Activated CD4-positive, CD25-positive, alpha-beta regulatory T cell treated with anti-CD3 and anti-CD28 coated beads, Interleukin-2, amount 50 U/mL, for 72 hours (primary cell): ENCODE measurements at regions not wholly inside any gene's neighbourhood (a gene's known extent, or its start where the extent isn't known, plus 50 kb on each side); places are given as distances from the start of the nearest gene placed in this dataset.
"Not testable (repeated sequence)": the region's sequence is repeated elsewhere in the genome, so short reads cannot be mapped to it uniquely, and the experiment has no call there.

Experiments used
- DNase-seq: peaks from one replicate; pipeline ENCODE4 v3.0.0; 2021

GRCh38 chr11:25327656-25328055, 830.8 kb downstream of the LUZP2 start:
- no peak for DNase-seq

DNA sequence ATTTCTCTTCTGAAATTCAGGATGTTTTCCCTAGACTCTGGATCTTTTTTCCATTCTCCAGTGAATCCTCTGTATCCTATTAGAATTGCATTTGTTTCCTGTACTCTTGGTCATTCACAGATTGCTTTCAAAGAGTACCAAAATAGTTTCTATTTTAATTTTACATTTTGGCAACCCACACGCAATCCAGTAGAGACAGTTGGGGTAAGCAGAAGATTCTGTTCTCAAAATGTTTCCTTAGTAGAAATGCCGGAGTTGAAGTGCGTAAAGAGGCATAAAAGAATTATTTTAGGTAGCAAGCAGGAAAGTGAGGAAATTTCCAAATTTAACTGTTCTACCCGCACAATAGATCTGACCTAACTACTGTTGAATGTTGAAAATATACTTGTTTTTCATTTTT, 842.4 kb downstream of the LUZP2 start:
- no peak for DNase-seq

- no peak for DNase-seq
Observed at GRCh38 chr11:25349537-25349936, 852.7 kb downstream of the LUZP2 start.

DNA sequence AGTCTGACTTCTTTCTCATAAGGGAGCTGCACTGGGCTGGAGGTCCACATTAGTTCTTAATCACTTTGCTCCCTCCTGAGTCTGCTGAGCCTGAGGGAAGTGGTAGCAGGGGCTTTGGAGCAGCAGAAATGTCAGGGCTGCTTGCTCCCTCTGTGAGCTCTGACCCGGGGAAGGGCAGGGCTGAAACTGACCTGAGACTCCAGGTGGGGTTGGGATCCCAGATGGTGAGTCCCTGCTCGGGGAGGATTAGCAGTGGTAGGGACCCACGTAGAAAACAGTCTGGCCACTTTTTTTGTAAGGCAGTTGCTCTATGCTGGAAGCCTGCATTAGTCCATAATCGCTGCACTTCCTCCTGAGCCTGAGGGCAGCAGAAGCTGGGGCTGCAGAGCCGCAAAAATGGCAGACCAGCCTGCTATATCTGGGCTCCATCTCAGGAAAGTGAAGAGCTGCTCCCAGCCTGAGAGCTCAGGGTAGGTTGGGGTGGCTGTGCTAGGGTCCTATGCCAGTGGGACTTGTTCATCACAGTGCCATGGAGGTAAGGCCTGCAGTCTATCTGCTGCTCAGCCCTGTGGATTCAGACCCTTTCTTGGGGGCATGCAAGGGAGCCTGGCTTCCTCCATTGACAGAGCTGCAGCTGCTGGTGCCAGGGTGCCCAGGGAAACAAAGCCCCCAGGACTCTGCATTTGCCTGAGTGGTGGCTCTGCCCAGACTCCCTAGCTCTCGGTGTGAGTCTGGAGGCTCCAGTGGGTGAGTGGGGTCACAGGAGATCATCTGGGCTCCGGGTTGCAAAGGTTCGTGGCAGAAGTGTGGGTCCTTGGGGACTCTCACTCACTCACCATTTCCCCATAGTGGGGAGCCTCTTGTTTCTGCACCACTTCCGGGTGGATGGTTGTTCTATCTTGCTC, 854.3 kb downstream of the LUZP2 start:
- no peak for DNase-seq

GRCh38 chr11:25357133-25357532, 860.3 kb downstream of the LUZP2 start:
- no peak for DNase-seq

DNA sequence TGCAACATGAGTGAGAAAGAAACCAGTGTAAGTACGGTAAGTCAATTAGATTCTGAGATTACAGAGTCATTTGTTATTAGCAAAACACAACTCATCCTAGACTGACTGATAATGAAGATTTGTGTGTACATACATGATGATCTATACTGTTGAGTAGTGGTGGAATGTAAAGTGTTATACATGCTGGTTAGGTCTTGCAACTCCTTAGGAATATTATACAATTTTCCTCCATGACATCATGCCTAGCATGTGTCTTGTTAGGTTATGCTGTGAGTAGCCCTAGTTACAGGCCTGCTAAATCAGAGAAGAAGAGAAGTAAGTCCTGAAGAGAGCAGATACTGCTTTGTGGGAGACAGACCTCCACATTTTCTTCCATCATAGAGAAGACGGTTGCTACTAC, 880.6 kb downstream of the LUZP2 start:
- no peak for DNase-seq

GRCh38 chr11:25396847-25397246, 900.0 kb downstream of the LUZP2 start:
- DNase-seq, result no peak

- no peak for DNase-seq
Observed at GRCh38 chr11:25408146-25408545, 911.3 kb downstream of the LUZP2 start.

DNA sequence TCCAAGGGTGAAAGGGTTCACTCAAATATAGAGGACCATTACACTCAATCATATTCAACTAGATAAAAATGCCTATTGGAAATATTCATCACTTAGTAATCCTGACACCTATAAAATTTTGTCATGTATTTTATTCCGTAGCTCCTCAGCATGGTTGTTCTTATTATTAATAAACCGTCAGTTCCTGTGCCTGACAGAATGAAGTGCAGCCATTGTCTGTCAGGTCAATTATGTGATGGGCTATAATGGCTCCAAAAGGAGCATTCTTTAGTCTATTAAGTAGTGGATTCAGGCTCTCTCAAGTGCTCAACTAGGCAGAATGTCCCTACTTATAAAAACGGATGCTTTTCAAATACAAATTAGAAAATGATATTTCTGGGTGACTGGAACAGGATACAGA, 916.1 kb upstream of the ANO3 start:
- no peak for DNase-seq

GRCh38 chr11:25423436-25424199, 908.3 kb upstream of the ANO3 start:
- DNase-seq, result no peak

DNA sequence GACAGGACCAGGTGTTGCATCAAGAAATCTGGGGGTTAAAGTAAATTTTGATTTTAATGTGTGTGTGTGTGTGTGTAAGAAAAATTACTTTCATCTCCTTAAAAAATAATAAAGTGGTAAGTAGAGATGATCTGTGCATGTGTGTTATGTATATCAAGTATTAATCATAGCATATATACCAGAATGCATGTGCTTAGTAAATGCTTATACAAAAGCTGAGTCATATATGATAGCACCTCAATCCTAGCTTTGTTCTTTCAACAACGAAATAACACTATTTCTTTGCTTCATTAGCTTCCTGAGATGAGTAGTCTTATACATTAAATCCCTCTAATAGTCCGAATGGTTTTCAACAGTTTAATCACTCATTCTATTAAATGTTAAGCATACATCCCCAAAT, 899.6 kb upstream of the ANO3 start:
- no peak for DNase-seq

DNA sequence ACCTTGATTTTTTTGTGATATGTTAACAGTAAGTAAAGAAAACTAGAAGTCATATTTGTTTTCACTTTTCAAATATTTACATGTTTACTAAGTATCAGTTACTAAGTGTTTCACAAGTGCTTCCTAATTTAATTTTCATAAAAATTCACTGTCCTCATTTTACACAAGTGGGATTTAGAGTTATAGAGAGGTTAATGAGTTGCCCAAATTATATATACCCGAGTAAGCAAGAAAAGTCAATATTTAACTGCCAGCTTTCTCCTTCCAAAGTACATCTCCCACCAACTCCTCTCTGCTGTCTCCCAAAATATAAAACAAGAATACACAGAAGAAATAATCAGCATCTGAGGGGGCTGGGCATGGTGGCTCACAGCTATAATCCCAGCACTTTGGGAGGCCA, 896.7 kb upstream of the ANO3 start:
- DNase-seq, result no peak

DNA sequence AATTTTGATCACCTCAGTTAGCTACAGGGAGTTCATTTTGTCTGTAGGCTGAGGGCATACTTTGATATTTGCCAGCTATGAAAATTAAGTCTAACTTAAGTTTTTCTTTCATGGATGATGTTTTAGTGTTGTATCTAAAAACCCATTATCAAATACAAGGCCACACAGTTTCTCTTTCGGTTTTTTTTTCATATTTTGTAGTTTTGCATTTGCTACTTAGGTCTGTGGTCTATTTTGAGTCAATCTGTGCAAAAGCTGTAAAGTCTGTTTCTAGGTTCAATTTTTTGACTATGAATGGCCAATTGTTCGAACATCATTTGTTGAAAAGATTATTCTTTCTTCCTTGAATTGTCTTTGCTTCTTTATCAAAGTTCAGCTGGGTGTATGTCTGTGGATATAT, 895.6 kb upstream of the ANO3 start:
- DNase-seq, result no peak

- no peak for DNase-seq
Observed at GRCh38 chr11:25441421-25441820, 890.5 kb upstream of the ANO3 start.

GRCh38 chr11:25449091-25449490, 882.8 kb upstream of the ANO3 start:
- no peak for DNase-seq

DNA sequence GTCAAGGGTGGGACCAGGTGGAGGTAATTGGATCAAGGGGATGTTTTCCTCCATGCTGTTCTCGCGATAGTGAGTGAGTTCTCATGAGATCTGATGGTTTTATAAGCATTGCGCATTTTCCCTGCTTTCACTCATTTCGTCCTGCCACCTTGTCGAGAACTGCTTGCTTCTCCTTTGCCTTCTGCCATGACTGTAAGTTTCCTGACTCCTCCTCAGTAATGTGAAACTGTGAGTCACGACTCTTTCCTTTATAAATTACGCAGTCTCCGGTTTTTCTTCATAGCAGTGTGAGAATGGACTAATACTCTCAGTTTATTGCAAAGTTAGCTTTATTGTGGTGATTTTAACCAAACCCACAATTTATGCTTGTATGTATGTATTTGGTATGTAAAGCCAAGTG, 878.5 kb upstream of the ANO3 start:
- DNase-seq, result no peak

DNA sequence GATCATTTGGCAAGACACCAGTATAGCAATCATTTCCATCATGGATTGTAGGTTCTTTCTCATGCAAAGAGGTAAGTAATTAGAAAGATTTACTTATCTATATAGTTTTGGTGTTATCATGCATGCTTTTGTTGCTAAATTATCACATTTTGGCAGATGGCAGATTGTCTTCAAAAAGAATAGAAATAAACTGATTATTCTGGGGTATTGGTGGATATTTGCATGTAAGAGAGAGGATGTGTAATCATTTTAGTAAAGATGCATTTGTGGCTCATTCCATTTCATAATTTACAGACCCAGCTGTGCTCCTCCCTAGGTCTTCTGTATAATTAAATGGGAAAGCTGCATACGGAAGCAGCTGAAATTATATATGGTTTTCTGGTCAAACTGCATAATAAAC, 875.7 kb upstream of the ANO3 start:
- DNase-seq, result no peak

DNA sequence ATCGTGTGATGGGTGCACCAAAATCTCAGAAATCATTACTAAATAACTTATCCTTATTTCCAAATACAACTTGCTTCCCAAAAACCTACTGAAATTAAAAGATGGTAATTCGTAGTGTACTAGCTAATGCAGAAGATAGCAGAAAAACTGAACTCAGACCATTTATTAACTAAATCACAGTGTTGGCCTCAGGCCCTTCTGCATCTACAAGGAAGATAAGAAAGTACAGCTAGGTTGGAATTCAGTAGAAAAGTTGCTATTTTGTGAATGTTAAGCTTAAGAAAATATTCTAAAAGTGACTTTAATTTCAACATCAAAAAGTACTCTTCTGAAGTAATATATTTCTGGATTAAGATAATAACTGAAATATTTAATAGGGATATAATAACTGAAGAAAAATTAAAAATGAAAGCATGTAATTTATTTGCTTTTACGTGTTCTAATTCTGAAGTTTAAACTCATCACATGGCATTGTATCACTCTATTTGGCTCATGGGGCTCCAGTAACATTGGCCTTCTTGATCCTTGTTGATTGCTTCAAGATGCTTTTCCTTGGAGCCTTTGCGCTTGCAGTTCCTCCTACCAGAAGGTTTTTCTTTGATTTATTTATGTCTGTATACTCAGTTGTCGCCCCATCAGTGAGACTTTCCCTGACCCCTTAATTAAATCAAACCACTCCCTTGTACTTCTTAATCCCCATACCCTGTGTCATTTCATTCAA, 847.9 kb upstream of the ANO3 start:
- no peak for DNase-seq

GRCh38 chr11:25485315-25485714, 846.6 kb upstream of the ANO3 start:
- DNase-seq, result no peak

DNA sequence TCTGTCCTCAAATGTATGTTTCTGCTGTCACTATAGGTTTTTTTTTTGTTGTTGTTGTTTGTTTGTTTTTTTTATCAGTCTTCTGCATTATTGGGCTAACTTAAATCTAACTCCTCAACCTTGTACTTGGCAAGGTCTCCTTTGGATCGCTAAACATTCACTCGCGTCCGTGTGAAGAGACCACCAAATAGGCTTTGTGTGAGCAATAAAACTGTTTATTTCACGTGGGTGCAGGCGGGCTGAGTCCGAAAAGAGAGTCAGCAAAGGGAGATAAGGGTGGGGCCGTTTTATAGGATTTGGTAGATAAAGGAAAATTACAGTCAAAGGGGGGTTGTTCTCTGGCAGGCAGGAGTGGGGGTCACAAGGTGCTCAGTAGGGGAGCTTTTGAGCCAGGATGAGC, 845.6 kb upstream of the ANO3 start:
- DNase-seq, result not testable (repeated sequence)

DNA sequence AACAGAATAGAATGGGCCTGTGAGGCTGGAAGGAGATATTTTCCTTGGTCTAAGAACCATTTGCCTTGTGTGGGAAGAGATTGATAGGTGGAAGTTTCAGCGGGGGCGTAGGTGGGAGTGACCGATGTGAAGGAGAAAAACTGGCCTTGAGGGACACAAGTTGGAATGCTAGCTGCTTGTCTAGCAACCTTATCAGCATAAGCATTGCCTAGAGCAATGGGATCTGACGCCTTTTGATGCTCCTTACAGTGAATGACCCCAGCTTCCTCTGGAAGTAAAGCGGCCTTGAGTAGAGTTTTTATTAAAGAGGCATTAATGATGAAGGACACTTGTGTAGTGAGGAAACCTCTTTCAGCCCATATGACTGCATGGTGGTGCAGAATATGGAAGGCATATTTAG, 843.8 kb upstream of the ANO3 start:
- not testable (repeated sequence) for DNase-seq

- DNase-seq, result not testable (repeated sequence)
Observed at GRCh38 chr11:25501426-25501825, 830.5 kb upstream of the ANO3 start.

DNA sequence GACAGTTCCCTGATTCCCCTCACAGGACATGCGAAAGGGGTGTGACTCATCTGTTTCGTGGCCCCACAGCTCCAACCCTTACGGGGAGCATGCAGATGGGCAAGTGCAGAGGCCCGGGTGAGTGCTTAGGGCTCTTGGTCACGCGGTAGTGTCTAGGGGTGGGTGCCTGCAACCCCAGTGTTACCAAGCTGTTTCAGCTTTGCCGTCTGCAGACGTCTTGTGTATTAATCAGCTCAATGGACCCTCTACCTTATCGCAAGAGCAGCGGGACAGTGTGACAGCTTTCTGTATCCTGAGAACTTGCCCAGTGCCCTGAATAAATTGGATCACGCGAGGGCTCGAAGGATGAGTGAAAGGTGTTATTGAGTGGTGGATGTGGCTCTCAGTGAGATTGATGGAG, 816.4 kb upstream of the ANO3 start:
- DNase-seq, result no peak

DNA sequence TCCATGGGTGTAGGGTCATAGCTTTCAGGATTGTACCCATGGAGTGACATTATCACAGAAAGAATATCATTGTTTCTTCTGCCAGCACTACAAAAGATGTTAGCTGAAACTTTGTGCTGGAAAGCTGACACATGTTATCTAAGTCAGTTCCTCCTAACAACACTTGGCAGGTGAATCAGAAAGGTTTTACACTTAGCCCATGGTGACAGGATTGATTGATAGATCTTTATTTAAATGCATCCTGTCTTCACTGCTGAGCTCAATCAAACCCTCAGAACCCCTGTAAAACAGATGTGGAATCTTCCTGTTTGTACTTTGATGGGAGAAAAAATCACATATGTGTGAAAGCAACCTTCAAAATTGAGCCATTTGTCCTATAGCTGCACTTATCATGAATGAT, 811.5 kb upstream of the ANO3 start:
- DNase-seq, result no peak
